NB4 (cell line): ENCODE measurements at regions not wholly inside any gene's neighbourhood (a gene's known extent, or its start where the extent isn't known, plus 50 kb on each side); places are given as distances from the start of the nearest gene placed in this dataset.

Experiments
- DNase-seq: peaks from one replicate; pipeline ENCODE4 v3.0.0; 2010; ENCODE audit warnings: low read depth
- H3K4me3 ChIP-seq: one replicate; pipeline ENCODE4 v1.5.1; 2011; ENCODE audit warnings: mild to moderate bottlenecking, low read depth, low read length, moderate library complexity
- CTCF ChIP-seq: IDR thresholded peaks from one replicate; pipeline ENCODE4 v1.5.1; 2012; ENCODE audit warnings: low read depth, low read length
- MAX ChIP-seq: IDR thresholded peaks from 2 replicates; pipeline ENCODE4 v1.6.1; 2011; ENCODE audit warnings: low read depth, low read length
- MYC ChIP-seq: IDR thresholded peaks from 2 replicates; pipeline ENCODE4 v1.6.1; 2011; ENCODE audit warnings: low read depth, low read length
- POLR2A ChIP-seq: IDR thresholded peaks from 2 replicates; pipeline ENCODE4 v1.6.1; 2011; ENCODE audit warnings: mild to moderate bottlenecking; ENCODE audit not compliant: insufficient read length; ENCODE audit errors: extremely low read depth

DNA sequence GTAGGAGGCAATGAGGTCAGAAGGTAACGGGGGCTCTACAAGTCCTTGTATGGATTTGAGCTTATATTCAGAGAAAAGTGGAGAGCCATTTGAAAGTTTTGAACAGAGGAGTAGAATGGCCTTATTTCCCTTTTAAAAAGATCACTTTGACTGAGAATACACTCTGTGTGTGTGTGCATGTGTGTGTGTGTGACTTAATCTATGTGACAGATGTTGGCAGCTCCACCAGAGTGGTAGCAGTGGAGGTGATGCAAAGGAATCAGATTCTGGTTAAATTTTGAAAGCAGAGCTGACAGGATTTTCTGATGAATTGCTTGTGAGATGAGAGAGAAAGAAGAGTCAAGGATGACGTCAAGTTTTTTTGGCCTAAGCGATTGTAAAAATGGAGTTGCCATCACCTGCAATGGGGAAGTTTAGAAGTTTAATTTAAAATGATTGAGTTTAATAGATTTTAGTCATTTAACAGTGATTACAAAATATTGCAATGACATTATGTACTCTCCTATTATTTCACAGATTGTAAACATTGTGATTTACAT, 172.2 kb upstream of the HEY2 start:
- H3K4me3 ChIP-seq = no peak overlapping the region
- TF ChIP-seq MAX (no peak), MYC (no peak), POLR2A (no peak), CTCF (no peak)
- no peak for DNase-seq

- no peak for TF ChIP-seq CTCF
- no peak for TF ChIP-seq MYC
- no peak for TF ChIP-seq MAX
- TF ChIP-seq POLR2A = no peak
- DNase-seq = no peak
- no peak overlapping the region for H3K4me3 ChIP-seq
Measured at GRCh38 chr6:125584468-125584939, 164.9 kb upstream of the HEY2 start.

GRCh38 chr6:125585470-125585869, 164.0 kb upstream of the HEY2 start:
- H3K4me3 ChIP-seq = no peak overlapping the region
- no peak for TF ChIP-seq MAX
- no peak for TF ChIP-seq CTCF
- no peak for TF ChIP-seq POLR2A
- no peak for TF ChIP-seq MYC
- DNase-seq = no peak

GRCh38 chr6:125586074-125586473, 163.4 kb upstream of the HEY2 start:
- DNase-seq = no peak
- no peak for TF ChIP-seq MYC
- TF ChIP-seq MAX = no peak
- no peak for TF ChIP-seq CTCF
- TF ChIP-seq POLR2A = no peak

DNA sequence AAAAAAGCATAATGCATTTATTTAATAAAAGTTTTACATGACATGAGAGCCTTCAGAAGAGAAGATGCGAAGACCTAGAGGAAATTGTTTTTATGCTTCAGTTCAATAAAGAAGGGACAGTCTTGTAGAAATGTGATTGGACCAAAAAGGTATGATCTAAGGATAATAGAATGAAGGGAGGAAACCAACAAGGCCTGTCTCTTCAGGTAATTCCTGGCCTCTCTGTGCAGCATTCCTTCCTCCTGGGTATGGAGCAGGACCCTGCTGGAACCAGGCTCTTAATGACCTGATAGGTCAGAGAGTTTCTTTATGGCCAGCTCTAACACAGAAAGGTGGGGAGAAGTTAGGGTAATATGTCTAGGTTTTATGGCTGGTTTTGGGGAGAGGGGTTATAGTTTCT, 162.8 kb upstream of the HEY2 start:
- H3K4me3 ChIP-seq = no peak overlapping the region
- no peak for DNase-seq
- TF ChIP-seq MYC (no peak), POLR2A (no peak), MAX (no peak), CTCF (no peak)

More at GRCh38 chr6:125586074-125586473, 163.4 kb upstream of the HEY2 start:
- no peak overlapping the region for H3K4me3 ChIP-seq
